Kidney capillary endothelial cell (primary cell): ENCODE measurements at regions not wholly inside any gene's neighbourhood (a gene's known extent, or its start where the extent isn't known, plus 50 kb on each side); places are given as distances from the start of the nearest gene placed in this dataset.
"Not testable (repeated sequence)": the region's sequence is repeated elsewhere in the genome, so short reads cannot be mapped to it uniquely, and the experiment has no call there.

Experiments
- DNase-seq: peaks from one replicate; pipeline ENCODE4 v3.0.0-alpha.2; 2018; ENCODE audit warnings: low spot score

- no peak for DNase-seq
These were observed 123.0 kb upstream of the MAMLD1 start for GRCh38 chrX:150239946-150240642.

GRCh38 chrX:150240643-150240970, 122.5 kb upstream of the MAMLD1 start:
- DNase-seq, result no peak

GRCh38 chrX:150253959-150254620, 109.0 kb upstream of the MAMLD1 start:
- no peak for DNase-seq

- no peak for DNase-seq
These were observed 108.2 kb upstream of the MAMLD1 start for GRCh38 chrX:150254909-150255308.

GRCh38 chrX:150255441-150256296, 107.4 kb upstream of the MAMLD1 start:
- DNase-seq, result no peak

- no peak for DNase-seq
These were observed 106.8 kb upstream of the MAMLD1 start for GRCh38 chrX:150256297-150256650.

- DNase-seq, result no peak
These were observed 105.6 kb upstream of the MAMLD1 start for GRCh38 chrX:150257353-150258175.

GRCh38 chrX:150258176-150258425, 105.0 kb upstream of the MAMLD1 start:
- no peak for DNase-seq

GRCh38 chrX:150258463-150259430, 104.4 kb upstream of the MAMLD1 start:
- no peak for DNase-seq

GRCh38 chrX:150262456-150262855, 100.7 kb upstream of the MAMLD1 start:
- no peak for DNase-seq

- no peak for DNase-seq
These were observed 94.2 kb upstream of the MAMLD1 start for GRCh38 chrX:150268839-150269355.

GRCh38 chrX:150269605-150270254, 93.4 kb upstream of the MAMLD1 start:
- no peak for DNase-seq

- DNase-seq, result no peak
These were observed 92.5 kb upstream of the MAMLD1 start for GRCh38 chrX:150270622-150271021.

GRCh38 chrX:150273575-150274294, 89.4 kb upstream of the MAMLD1 start:
- not testable (repeated sequence) for DNase-seq

- no peak for DNase-seq
These were observed 80.2 kb upstream of the MAMLD1 start for GRCh38 chrX:150282953-150283352.

GRCh38 chrX:150291014-150291413, 72.1 kb upstream of the MAMLD1 start:
- no peak for DNase-seq

- DNase-seq, result no peak
These were observed 69.7 kb upstream of the MAMLD1 start for GRCh38 chrX:150293311-150294013.

GRCh38 chrX:150298841-150299551, 64.1 kb upstream of the MAMLD1 start:
- no peak for DNase-seq

GRCh38 chrX:150299579-150299978, 63.5 kb upstream of the MAMLD1 start:
- no peak for DNase-seq
